Omental fat pad (tissue), 1 donor: ENCODE measurements at regions not wholly inside any gene's neighbourhood (a gene's known extent, or its start where the extent isn't known, plus 50 kb on each side); places are given as distances from the start of the nearest gene placed in this dataset.
"Not testable (repeated sequence)": the region's sequence is repeated elsewhere in the genome, so short reads cannot be mapped to it uniquely, and the experiment has no call there.

Experiments
- ATAC-seq: fragments of 150-250 bp; one replicate; pipeline ENCODE4 v1.9.1; 2016; ENCODE audit warnings: mild to moderate bottlenecking, moderate library complexity; ENCODE audit not compliant: low FRiP score
- DNase-seq: peaks from one replicate; pipeline ENCODE4 v3.0.0-alpha.2; 2019; ENCODE audit warnings: low spot score

DNA sequence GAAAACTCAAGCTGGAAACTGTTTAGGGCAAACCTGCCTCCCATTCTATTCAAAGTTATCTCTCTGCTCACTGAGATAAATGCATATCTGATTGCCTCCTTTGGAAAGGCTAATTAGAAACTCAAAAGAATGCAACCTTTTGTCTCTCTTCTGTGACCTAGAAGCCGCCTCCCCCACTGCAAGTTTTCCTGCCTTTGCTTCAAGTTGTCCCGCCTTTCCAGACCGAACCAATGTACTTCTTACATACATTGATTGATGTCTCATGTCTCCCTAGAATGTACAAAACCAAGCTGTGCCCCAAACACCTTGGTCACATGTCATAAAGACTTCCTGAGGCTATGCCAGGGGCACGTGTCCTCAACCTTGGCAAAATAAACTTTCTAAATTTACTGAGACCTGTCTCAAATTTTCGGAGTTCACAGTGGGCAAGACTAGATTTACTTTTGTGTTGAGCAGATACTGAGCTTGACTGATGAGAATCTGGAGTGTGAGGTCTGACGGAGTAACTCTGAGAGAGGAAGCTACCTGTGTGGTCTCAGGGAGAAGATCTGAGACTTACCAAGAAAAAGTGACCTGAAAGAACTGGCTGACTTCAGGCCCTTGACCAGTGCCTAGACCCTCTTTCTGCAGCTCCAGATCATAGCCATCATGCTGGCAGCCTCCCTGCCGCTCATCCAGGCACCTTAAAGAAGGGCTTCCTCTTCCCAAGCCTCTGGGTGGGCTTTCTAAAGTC, 124.7 kb upstream of the NBPF9 start:
- not testable (repeated sequence) for DNase-seq
- peak; percentile 8 for ATAC-seq

DNA sequence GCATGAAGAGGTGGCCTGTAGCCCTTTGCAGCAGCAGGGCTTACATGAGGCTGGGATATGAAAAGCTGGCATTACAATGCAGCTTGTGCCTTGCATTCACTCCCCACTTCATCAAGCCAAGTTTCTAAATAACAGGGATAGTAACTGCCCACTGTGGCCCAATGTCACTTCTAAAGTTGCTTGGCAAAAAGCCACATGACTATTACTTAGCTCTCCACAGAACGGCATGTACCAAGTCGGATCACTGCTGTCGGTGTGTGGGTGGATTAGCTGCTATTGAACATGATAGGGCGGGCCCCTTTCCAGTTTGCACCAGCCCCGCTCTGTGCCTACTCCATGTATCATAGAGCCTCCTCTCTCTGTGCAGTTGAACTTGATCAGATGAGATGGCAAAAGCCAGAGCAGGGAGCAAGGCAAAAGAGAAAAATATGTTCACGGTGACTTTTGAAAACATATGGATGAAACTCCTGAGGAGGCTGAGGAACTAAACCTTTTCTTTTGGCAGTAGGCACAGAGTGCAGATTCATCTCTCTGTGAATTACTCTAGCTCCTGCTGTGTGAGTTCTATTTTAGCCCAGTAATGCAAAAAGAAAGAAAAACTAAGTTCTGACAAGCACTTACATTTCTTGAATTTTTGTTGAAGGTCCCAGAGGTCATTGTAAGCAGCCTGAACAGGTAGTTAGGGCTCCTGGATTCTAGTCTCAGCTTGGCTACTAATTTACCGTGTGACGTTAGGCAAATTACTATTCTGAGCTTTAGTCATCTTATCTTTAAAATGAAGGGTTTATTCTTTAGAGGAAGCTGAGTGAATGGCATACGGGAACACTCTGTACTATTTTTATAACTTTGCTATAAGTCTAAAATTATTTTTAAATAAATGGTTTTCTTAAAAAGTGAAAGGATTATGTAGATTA, 125.6 kb upstream of the NBPF9 start:
- not testable (repeated sequence) for DNase-seq

DNA sequence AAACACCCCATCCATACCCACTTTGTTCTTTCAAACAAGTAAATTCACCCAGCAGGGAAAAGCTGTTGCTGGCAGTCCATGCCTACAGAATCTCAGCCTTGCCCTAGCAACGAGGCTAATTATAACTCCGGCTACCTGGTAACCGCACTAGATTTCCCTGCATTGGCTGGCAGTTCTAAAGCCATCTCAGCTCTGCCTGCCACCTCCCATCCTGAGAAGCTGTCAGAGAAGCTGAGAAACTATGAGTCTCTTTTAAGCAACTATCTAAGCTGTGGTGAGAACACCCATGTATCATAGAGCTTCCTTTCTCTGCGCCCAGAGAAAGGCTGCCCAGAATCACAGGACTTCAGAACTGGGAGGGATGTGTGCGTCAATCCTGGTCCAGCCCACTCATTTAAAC, 126.5 kb upstream of the NBPF9 start:
- not testable (repeated sequence) for DNase-seq
- ATAC-seq, result peak; percentile 61

More for the DNA sequence above, 125.6 kb upstream of the NBPF9 start:
- ATAC-seq, result peak; percentile 100

GRCh38 chr1:149234926-149235914, 131.9 kb upstream of the NBPF9 start:
- ATAC-seq, result peak; percentile 90
- not testable (repeated sequence) for DNase-seq

DNA sequence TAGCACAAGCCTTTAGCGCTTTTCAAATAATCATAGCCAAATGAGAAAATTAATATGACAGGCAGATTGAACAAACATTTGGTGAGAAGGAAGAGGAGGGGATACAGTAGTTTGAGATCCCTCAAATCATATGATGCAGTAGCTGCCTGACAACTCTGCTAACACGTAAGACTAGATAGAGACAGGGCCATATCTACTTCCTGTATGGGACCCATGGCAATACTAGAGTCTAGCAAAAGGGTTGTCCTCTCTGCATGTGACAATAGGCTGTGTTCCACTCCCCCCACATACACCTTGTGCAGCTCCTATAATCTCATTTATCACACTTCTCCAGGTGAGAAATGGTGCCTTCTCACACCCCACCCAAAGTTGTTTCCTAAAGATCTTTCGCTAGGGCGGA, 134.2 kb upstream of the NBPF9 start:
- not testable (repeated sequence) for DNase-seq, ATAC-seq

DNA sequence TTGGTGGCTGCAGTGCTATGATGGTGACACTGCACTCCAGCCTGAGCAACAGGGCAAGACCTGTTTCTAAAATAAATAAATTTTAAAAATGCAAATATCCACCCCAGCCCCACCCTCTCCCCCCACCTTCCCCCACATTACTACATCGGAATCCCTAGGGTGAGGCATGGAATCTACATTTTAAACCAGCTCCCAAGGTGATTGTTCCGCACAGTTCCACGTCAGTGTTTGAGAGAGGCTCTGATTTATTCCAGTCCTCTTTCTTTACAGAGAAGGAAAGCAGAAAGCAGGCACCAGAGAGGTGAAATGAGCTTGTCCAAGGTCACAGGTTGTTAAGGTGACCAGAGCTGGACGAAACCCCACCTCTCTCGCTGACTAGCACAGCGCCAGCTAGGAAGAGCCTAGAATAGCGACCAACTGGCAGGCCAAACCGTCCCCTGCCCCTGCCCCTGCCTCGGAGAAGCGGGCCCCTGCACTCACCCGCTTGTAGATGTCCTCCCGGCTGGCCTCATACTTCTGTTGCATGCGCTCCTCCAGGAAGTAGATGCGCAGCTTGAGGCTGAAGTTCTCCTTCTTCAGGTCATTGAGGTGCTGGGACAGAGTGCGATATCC, 136.7 kb upstream of the NBPF9 start:
- ATAC-seq, DNase-seq: not testable (repeated sequence)

- DNase-seq, ATAC-seq: not testable (repeated sequence)
These were observed 137.2 kb upstream of the NBPF9 start for GRCh38 chr1:149240530-149240929.

GRCh38 chr1:149241272-149241671, 137.9 kb upstream of the NBPF9 start:
- ATAC-seq, result not testable (repeated sequence)

DNA sequence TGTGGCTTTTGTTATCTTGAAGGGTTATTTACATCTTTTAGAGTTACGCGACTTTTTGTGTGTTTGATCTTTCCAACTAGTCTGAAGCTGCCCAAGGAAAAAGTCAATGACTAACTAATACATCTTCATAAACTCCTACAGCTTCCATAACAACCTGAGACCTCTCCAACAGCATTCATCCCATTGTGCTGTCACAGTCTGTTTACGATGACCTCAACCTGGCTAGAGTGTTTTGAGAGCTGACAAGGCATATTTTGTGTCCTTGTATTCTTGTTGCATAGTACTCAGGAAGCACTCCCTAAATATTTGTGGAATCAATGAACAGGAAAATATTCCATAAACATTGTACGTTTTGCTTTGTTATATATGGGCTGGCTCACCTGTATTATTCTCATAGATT, 140.2 kb upstream of the NBPF9 start:
- not testable (repeated sequence) for DNase-seq, ATAC-seq

More at GRCh38 chr1:149241272-149241671, 137.9 kb upstream of the NBPF9 start:
- not testable (repeated sequence) for DNase-seq

- DNase-seq, ATAC-seq: not testable (repeated sequence)
These were observed 141.3 kb upstream of the NBPF9 start for GRCh38 chr1:149244621-149245020.

DNA sequence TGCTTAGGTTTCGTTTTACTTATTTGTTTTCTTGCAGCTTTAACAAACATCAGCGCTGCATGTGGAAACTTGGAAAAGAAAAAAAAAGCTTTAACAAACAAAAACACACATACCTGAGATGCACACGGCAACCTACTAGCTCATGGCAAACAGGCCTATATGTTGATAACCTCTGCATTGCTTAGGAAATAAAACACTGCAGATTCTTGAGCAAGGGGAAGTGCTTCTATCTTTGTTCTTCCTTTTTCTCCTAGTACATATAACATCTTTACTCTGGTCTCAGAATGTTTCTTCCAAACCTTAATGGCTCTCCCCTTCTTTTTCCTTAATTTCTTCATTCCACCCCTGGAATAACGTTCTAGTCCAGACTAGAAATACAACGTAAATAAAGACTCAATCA, 142.9 kb upstream of the NBPF9 start:
- not testable (repeated sequence) for ATAC-seq, DNase-seq

GRCh38 chr1:149248610-149249009, 145.3 kb upstream of the NBPF9 start:
- not testable (repeated sequence) for DNase-seq, ATAC-seq

DNA sequence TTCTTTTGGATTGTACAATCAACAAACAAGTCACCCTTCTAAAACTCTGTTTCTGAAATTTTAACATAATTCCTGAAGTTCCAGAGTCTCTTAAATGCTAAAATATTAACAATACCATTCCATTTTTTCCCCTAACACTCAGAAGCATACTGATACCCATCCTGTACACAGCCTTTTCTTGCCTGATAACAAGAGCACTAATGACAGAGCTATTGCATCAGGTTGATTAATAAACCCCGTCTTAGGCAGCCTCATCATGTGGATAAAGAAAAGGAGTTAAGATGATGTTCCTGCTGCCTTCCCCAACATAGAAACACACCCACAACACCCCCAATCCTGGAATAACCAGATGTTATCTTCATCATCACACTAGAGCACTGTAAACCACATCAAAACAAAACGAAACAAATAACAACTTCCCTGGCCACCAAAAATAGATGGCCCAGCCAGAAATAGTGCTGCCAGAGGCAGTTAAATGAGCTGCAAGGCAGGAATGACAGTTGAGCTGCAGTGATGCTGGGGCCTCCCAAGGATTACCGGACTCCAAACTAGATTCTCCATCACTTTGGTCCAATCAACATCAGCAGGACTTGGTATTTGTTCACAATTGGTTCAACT, 146.6 kb upstream of the NBPF9 start:
- ATAC-seq, DNase-seq: not testable (repeated sequence)

GRCh38 chr1:149254894-149255847, 151.8 kb upstream of the NBPF9 start:
- DNase-seq, result not testable (repeated sequence)
- peak; percentile 86 for ATAC-seq

- DNase-seq, ATAC-seq: not testable (repeated sequence)
These were observed 156.9 kb upstream of the NBPF9 start for GRCh38 chr1:149260284-149260683.

GRCh38 chr1:149260736-149261340, 157.5 kb upstream of the NBPF9 start:
- DNase-seq, ATAC-seq: not testable (repeated sequence)

DNA sequence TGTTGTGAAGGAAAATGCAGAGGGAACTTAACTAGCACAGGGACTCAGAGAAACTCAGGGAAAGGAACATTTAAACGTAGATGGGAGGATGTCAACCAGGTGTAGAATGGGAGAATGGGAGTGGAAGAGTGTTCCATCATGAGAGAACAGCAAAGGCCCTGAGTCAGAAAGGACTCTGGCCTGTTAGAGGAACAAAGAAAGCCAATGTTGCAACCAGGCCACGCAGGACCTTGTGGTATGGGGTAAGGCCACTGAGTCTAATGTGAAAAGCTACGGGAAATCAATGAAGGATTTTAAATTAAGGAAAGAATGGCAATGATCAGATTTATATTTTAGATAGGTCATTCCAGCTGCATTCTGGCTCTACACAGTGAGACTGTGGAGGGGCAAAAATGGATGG, 163.9 kb upstream of the NBPF9 start:
- DNase-seq, ATAC-seq: not testable (repeated sequence)
